Liver (tissue), 8 donors: ENCODE measurements at regions not wholly inside any gene's neighbourhood (a gene's known extent, or its start where the extent isn't known, plus 50 kb on each side); places are given as distances from the start of the nearest gene placed in this dataset.

Experiments used
- DNase-seq: peaks from one replicate; pipeline ENCODE4 v3.0.0-alpha.2; 2017; ENCODE audit warnings: low spot score
- H3K27ac ChIP-seq, 2 donors: one replicate each; pipeline ENCODE4 v1.7.0; 2013; ENCODE audit warnings: inconsistent platforms in 2 of 2, low read length in 2 of 2, control low read depth in 1 of 2, low read depth in 1 of 2, mild to moderate bottlenecking in 1 of 2
- H3K27me3 ChIP-seq, 4 donors: one replicate each; pipeline versions ENCODE4 v1.6.1 to v1.7.0; 2013; ENCODE audit warnings: low read length in 3 of 4, inconsistent platforms in 1 of 4, mild to moderate bottlenecking in 1 of 4, moderate library complexity in 1 of 4; ENCODE audit not compliant: control insufficient read depth in 4 of 4, insufficient read depth in 4 of 4
- H3K36me3 ChIP-seq, 4 donors: one replicate each; pipeline versions ENCODE4 v1.6.1 to v1.7.0; 2013; ENCODE audit warnings: low read length in 3 of 4, mild to moderate bottlenecking in 3 of 4, low read depth in 1 of 4, moderate library complexity in 1 of 4; ENCODE audit not compliant: control insufficient read depth in 4 of 4, insufficient read depth in 3 of 4
- H3K4me1 ChIP-seq, 4 donors: one replicate each; pipeline versions ENCODE4 v1.6.1 to v1.7.0; 2013; ENCODE audit warnings: low read length in 3 of 4, mild to moderate bottlenecking in 3 of 4, moderate library complexity in 1 of 4; ENCODE audit not compliant: control insufficient read depth in 4 of 4, insufficient read depth in 4 of 4
- H3K4me3 ChIP-seq, 3 donors: one replicate each; pipeline versions ENCODE4 v1.6.1 to v1.7.0; 2013; ENCODE audit warnings: low read length in 3 of 3, control low read depth in 1 of 3, low read depth in 1 of 3, mild to moderate bottlenecking in 1 of 3
- H3K9ac ChIP-seq, 2 donors: one replicate each; pipeline ENCODE4 v1.7.0; 2013; ENCODE audit warnings: low read length in 2 of 2, mild to moderate bottlenecking in 2 of 2, moderate library complexity in 2 of 2, control low read depth in 1 of 2, low read depth in 1 of 2
- H3K9me3 ChIP-seq, 4 donors: one replicate each; pipeline versions ENCODE4 v1.6.1 to v1.7.0; 2013; ENCODE audit warnings: low read length in 3 of 4; ENCODE audit not compliant: control insufficient read depth in 4 of 4
- EGR1 ChIP-seq, 2 donors: IDR thresholded peaks; 2 replicates each; pipeline ENCODE4 v1.6.1; 2016 to 2018; ENCODE audit warnings: antibody characterized with exemption in 2 of 2, low read depth in 2 of 2
- FOXA1 ChIP-seq: IDR thresholded peaks from 2 replicates; pipeline ENCODE4 v1.6.1; 2016; ENCODE audit warnings: antibody characterized with exemption
- FOXA2 ChIP-seq: IDR thresholded peaks from 2 replicates; pipeline ENCODE4 v1.6.1; 2016; ENCODE audit warnings: antibody characterized with exemption
- HNF4A ChIP-seq, 2 donors: conservative IDR thresholded peaks; 2 replicates each; pipeline ENCODE4 v1.6.1; 2016; ENCODE audit warnings: antibody characterized with exemption in 2 of 2, mild to moderate bottlenecking in 2 of 2
- JUND ChIP-seq, 2 donors: IDR thresholded peaks; 2 replicates each; pipeline ENCODE4 v1.6.1; 2016; ENCODE audit warnings: antibody characterized with exemption in 2 of 2
- RAD21 ChIP-seq, 2 donors: IDR thresholded peaks; 2 replicates each; pipeline ENCODE4 v1.6.1; 2016; ENCODE audit warnings: antibody characterized with exemption in 2 of 2, mild to moderate bottlenecking in 2 of 2
- RXRA ChIP-seq, 2 donors: IDR thresholded peaks; 2 replicates each; pipeline ENCODE4 v1.6.1; 2017 to 2018; ENCODE audit warnings: antibody characterized with exemption in 2 of 2, mild to moderate bottlenecking in 1 of 2
- SP1 ChIP-seq: IDR thresholded peaks from 2 replicates; pipeline ENCODE4 v1.6.1; 2018; ENCODE audit warnings: antibody characterized with exemption, mild to moderate bottlenecking
- YY1 ChIP-seq: IDR thresholded peaks from 2 replicates; pipeline ENCODE4 v1.6.1; 2016; ENCODE audit warnings: antibody characterized with exemption, mild to moderate bottlenecking
- WGBS: extraction: QIAGEN DNeasy Blood & Tissue Kit; methylation state at CpG from one replicate; pipeline ENCODE4 v1.1.7; 2013; 5-methylcytosine and 5-hydroxymethylcytosine counted together
- TF ChIP-seq, protein P1 (sequence below): IDR thresholded peaks from 2 replicates; pipeline ENCODE4 v1.6.1; 2016; ENCODE audit warnings: antibody characterized with exemption
- TF ChIP-seq, protein P2 (sequence below): IDR thresholded peaks from 2 replicates; pipeline ENCODE4 v1.6.1; 2016; ENCODE audit warnings: antibody characterized with exemption, mild to moderate bottlenecking
- TF ChIP-seq, protein P3 (sequence below): fragments of 150-350 bp; IDR thresholded peaks from 2 replicates; pipeline ENCODE4 v1.5.1; 2017; ENCODE audit warnings: improper control_type of control experiment, low read depth, low read length; ENCODE audit not compliant: missing input control
- donor health status: healthy.
- donor health status: healthy.
- donor health status: healthy.
- donor health status: healthy.
- donor health status: healthy.

DNA sequence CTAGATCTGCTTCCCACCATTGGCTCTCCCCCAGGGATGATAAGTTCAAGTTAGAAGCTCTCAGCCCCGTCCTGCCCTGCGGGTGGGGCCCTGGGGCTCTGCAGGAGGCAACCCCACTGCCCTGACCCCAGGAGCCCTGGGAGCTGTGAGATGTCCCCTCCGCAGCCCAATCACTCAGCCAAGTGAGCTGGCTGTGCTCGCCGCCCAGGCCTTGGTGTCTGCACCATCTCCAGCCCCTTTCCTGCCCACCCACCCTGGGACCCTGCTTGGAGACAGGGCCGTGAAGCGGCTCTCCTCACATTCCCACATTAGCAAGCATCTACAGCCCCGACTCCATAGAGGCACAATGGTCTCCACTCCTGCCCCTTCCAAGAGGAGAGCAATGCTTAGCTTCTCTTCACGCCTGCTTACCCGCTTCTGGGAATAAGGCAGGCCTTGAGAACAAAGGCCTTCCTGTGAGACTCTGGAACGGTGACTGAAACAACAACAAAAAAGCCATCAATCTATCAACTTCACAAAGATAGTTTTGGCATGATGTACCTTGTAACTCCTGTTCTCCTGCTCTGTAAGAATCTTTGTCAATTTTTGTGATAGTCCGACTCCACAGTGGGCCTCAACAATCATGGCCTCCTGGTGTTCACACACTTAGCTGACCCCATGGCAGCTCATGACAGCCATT is 67.7 kb downstream of the FOXL3 start (continued):
- TF ChIP-seq, protein P1, sequence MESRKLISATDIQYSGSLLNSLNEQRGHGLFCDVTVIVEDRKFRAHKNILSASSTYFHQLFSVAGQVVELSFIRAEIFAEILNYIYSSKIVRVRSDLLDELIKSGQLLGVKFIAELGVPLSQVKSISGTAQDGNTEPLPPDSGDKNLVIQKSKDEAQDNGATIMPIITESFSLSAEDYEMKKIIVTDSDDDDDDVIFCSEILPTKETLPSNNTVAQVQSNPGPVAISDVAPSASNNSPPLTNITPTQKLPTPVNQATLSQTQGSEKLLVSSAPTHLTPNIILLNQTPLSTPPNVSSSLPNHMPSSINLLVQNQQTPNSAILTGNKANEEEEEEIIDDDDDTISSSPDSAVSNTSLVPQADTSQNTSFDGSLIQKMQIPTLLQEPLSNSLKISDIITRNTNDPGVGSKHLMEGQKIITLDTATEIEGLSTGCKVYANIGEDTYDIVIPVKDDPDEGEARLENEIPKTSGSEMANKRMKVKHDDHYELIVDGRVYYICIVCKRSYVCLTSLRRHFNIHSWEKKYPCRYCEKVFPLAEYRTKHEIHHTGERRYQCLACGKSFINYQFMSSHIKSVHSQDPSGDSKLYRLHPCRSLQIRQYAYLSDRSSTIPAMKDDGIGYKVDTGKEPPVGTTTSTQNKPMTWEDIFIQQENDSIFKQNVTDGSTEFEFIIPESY: no peak

DNA sequence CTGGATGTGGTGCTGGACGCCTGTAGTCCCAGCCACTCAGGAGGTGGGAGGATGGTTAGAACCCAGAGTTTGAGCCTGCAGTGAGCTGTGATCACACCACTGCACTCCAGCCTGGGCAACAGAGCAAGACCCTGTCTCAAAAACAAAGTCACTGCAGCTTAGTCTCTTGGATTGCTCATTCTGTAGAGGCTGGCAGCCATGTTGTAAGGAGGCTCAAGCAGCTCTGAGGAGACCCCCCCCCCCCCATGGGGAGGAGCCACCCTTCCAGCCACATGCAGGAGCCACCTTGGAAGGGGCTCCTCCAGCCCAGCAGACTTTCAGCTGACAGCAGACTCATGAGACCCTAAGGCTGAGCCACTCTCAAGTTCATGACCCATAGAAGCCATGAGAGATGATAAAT is 68.4 kb downstream of the FOXL3 start:
- Histone ChIP-seq H3K4me3 (no peak overlapping the region), H3K9ac (no peak overlapping the region), H3K27me3 (peaks cover 0 to 2% (median 0%) of the 10 kb centered on the region in 4 donors), H3K27ac (no peak overlapping the region), H3K4me1 (peaks cover 2 to 3% (median 2%) of the 10 kb centered on the region in 4 donors), H3K9me3 (peaks cover 0 to 9% (median 0%) of the 10 kb centered on the region in 4 donors), H3K36me3 (no peaks in the 10 kb centered on the region)
- TF ChIP-seq, protein P1: no peak
- TF ChIP-seq JUND (IDR thresholded peaks at IDR 0.05) (no peak), SP1 (no peak), EGR1 (IDR thresholded peaks at IDR 0.05; ENCODE audit: low read depth in 2 of 2) (no peak), FOXA2 (no peak), RXRA (IDR thresholded peaks at IDR 0.05) (no peak), YY1 (no peak), FOXA1 (no peak), HNF4A (conservative IDR thresholded peaks at IDR 0.05) (no peak), RAD21 (IDR thresholded peaks at IDR 0.05) (no peak)
- TF ChIP-seq, protein P2, sequence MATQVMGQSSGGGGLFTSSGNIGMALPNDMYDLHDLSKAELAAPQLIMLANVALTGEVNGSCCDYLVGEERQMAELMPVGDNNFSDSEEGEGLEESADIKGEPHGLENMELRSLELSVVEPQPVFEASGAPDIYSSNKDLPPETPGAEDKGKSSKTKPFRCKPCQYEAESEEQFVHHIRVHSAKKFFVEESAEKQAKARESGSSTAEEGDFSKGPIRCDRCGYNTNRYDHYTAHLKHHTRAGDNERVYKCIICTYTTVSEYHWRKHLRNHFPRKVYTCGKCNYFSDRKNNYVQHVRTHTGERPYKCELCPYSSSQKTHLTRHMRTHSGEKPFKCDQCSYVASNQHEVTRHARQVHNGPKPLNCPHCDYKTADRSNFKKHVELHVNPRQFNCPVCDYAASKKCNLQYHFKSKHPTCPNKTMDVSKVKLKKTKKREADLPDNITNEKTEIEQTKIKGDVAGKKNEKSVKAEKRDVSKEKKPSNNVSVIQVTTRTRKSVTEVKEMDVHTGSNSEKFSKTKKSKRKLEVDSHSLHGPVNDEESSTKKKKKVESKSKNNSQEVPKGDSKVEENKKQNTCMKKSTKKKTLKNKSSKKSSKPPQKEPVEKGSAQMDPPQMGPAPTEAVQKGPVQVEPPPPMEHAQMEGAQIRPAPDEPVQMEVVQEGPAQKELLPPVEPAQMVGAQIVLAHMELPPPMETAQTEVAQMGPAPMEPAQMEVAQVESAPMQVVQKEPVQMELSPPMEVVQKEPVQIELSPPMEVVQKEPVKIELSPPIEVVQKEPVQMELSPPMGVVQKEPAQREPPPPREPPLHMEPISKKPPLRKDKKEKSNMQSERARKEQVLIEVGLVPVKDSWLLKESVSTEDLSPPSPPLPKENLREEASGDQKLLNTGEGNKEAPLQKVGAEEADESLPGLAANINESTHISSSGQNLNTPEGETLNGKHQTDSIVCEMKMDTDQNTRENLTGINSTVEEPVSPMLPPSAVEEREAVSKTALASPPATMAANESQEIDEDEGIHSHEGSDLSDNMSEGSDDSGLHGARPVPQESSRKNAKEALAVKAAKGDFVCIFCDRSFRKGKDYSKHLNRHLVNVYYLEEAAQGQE: no peak
- TF ChIP-seq, protein P3, sequence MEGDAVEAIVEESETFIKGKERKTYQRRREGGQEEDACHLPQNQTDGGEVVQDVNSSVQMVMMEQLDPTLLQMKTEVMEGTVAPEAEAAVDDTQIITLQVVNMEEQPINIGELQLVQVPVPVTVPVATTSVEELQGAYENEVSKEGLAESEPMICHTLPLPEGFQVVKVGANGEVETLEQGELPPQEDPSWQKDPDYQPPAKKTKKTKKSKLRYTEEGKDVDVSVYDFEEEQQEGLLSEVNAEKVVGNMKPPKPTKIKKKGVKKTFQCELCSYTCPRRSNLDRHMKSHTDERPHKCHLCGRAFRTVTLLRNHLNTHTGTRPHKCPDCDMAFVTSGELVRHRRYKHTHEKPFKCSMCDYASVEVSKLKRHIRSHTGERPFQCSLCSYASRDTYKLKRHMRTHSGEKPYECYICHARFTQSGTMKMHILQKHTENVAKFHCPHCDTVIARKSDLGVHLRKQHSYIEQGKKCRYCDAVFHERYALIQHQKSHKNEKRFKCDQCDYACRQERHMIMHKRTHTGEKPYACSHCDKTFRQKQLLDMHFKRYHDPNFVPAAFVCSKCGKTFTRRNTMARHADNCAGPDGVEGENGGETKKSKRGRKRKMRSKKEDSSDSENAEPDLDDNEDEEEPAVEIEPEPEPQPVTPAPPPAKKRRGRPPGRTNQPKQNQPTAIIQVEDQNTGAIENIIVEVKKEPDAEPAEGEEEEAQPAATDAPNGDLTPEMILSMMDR: no peak
- 83% methylated on average over 1 of the region's 1 CpG for WGBS
- DNase-seq: no peak
